GM21529 (cell line): ENCODE measurements at regions not wholly inside any gene's neighbourhood (a gene's known extent, or its start where the extent isn't known, plus 50 kb on each side); places are given as distances from the start of the nearest gene placed in this dataset.
"Not testable (repeated sequence)": the region's sequence is repeated elsewhere in the genome, so short reads cannot be mapped to it uniquely, and the experiment has no call there.

ENCODE experiments used
- ATAC-seq: cut with Tn5 transposase; IDR thresholded peaks from one replicate; pipeline ENCODE4 v1.9.1; 2021; ENCODE audit not compliant: unreplicated experiment

GRCh38 chr16:29330623-29331022, 75.9 kb downstream of the NPIPB11 start:
- ATAC-seq = not testable (repeated sequence)

- ATAC-seq = not testable (repeated sequence)
Measured at GRCh38 chr16:29328528-29328927, 78.0 kb downstream of the NPIPB11 start.

DNA sequence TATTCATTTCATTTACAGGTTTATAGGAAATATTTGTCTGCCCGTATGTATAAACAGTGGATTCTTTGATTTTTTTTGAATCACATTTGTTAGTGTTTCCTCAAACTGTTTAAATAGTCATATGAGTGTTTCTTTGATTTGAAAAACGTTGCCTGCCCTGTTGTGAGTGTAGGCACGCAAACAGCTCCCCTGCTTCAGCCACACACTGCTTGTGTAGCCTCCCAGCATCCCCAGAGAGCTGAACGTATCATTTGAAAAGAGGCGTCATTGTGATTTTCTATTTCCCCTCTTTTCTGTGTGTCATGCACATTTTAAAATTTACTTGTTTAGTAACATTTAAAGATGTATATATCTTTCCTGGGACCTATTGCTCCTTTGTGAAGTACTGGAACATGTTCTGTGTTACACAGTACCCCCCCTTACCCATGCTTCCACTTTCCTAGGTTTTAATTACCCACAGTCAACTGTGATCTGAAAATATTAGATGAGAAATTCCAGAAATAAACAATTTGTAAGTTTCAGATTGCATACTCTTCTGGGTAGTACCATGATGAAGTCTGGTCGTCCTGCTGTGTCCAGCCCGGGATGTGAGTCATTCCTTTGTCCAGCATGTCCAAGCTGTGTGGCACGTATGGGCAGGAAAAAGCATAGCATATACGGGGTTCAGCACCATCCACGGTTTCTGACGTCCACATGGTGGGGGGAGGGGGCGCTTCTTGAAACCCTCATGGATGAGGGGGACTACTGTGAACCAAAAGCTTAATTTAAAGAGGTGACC, 78.7 kb downstream of the NPIPB11 start:
- ATAC-seq = not testable (repeated sequence)

DNA sequence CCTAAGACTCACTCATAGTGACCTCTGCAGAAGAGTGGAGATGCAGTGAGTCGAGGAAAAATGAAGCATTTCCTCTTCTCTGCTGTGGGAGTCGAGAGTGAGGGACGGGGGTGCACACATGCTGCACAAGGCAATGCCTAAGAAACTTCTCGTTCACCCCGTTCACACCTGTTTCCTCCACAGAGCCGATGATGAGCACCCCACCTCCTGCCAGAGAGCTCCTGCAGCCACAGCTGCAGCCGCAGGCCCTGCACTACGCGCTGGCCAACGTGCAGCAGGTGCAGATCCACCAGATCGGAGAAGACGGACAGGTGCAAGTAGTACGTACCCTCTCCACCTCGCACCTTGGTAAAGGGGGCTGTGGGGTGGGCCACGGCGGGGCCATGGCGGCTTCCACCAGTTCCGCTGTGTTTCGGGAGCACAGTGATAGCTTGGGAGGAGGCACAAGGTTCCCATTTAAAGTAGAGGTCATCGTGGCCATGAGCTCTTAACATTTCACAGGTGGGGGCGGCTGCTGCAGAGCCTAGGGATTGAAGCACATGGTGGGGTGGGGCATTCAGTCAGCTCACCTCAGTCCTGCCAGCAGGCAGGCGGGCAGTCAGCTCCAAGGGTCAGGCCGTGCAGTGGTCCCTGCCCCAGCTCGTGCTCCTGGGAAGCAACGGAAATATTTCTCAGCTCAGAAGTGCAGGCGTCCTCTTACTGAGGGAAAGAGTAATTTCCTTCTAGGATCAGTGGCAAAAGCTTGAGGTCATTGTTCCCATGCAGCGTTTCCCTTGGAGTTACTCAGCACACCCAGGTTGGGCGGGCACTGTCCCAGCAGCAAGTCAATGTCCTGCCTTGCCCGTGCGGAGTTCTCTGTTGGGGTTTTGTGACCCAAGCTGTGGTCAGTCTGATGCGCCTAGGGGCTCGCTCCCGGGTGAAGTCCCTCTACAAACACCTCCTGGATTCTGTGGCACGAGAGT, 80.1 kb downstream of the NPIPB11 start:
- not testable (repeated sequence) for ATAC-seq

- not testable (repeated sequence) for ATAC-seq
Measured at GRCh38 chr16:29323725-29324124, 82.8 kb downstream of the NPIPB11 start.

DNA sequence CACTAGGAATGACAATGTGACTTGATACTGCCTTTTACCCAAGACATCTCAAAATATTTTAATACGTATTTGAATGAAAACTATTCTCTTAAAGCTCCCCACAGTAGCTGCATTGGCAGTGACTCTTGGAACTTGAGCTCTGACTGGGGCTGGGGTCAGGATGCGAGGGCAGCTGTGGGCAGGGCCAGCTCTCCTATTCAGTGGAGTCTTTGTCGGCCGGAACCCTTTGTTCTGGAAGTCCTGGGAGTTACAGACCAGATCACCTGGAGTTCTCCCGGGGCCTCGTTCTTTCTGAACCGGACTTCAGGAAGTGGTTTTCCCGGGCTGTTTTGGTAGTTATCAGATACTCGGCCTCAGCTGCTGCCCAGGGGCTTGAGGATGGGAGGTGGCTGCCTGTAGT, 84.9 kb downstream of the NPIPB11 start:
- ATAC-seq = no peak

DNA sequence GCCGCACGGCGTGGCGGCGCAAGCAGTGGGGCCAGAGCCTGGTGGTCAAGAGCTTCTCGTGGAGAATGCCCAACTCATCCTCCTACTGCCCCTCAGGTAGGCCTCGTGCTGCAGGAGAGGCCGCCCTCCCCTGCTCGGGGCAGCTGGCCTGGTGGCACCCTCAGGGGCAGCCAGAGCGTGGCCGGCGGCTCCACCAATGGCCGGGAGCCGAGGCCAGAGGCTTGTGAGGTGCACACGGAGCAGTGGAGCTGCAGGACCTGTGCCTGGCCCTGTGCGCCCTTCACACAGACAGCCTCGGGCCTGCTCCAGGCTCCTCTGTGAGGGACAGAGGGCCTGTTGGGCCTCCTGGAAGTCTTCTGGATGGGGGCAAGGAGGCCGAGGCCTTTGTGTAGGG, 85.5 kb downstream of the NPIPB11 start:
- no peak for ATAC-seq

DNA sequence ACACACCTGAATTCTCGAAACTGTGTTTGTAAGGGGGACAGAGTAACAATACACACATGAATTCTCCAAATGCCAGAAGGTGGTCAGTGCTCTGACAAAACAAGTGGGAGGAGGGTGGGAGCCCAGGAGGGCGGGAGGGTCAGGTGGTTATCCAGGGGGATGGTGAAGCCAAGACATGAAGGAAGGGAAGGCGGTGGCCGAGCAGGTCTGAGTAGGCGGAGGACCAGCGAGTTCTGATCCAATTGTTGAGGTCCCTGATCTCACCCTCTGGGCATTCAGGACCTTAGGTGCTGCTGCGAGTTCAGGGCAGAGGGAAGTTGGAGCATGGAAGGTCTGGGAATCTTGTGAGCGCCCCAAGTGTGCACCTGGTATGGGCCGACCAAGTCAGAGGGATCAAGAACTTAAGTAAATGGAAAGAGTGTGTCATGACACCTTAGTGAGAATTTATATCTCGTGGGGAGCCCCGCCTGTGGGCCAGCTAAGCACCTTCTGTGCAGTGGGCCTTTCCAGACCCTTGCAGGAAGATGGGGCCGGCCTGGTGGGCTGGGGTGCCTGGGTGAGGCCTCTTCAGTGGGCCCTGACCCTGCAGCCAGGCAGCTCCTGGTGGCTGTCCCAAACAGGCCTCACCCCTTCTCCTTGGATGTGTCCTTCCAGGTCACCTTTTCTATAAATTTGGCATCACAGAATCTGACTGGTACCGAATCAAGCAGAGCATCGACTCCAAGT, 86.1 kb downstream of the NPIPB11 start:
- no peak for ATAC-seq

GRCh38 chr16:29319726-29320125, 86.8 kb downstream of the NPIPB11 start:
- no peak for ATAC-seq

DNA sequence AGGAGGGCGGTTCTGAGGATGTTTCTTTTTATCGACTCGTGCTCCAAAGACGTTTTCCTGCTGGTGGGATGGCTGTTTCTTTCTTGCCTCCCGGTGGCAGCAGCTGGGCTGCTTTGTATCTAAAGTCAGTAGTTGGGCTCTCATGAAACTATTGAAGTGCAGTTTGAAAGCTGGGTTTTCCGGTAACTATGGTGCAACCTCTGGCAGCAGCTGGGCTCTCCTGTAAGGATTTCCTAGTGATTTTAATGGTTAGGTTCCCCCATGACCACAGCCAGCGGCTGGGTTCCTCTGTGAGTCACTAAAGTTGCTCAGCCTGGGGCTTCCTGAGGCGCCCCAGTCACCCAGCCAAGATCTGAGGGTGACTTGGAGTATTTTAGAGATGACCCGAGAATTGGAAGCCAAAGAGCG, 87.9 kb downstream of the NPIPB11 start:
- not testable (repeated sequence) for ATAC-seq

DNA sequence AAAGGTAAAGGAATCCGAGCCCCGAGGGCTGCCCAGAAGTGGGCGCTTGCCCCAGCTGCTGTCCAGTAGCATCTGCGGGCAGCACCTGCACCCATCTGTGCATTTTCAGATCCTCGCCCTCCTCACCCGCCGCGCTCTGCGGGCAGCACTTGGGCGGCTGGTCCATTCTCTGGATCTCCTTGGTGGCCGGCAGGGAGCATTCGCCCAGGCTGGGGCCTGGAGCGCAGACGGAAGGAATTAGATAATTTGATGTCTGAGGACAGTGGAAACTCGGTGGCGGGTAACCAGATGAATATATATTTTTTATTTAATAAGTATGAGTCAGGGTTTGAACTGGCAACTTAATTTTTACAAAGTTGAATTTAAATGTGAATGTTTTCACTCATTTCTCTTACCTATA, 88.5 kb downstream of the NPIPB11 start:
- no peak for ATAC-seq

DNA sequence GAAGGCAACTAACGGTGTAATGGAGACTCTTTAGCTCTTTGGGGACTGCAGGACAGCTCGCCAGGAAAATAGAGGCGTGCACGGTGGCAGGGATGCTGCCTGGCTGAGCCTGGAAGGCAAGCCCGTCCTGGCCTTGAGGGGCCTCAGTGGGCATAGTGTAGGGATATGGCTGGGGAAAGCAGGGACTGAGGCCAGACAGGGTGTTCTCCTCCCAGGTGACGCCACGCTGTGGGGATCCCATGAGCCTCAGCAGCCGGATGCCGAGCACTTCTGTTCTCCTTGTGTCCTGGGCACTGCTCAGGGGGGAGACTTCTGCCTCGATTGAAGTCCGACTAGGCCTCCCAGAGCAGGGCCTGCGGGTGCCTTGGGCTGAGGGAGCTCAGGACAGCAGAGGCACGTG, 89.2 kb downstream of the NPIPB11 start:
- ATAC-seq = no peak

- ATAC-seq = no peak
Measured at GRCh38 chr16:29316761-29317183, 89.7 kb downstream of the NPIPB11 start.

GRCh38 chr16:29315916-29316517, 90.5 kb downstream of the NPIPB11 start:
- no peak for ATAC-seq

- ATAC-seq = no peak
Measured at GRCh38 chr16:29315046-29315445, 91.5 kb downstream of the NPIPB11 start.

DNA sequence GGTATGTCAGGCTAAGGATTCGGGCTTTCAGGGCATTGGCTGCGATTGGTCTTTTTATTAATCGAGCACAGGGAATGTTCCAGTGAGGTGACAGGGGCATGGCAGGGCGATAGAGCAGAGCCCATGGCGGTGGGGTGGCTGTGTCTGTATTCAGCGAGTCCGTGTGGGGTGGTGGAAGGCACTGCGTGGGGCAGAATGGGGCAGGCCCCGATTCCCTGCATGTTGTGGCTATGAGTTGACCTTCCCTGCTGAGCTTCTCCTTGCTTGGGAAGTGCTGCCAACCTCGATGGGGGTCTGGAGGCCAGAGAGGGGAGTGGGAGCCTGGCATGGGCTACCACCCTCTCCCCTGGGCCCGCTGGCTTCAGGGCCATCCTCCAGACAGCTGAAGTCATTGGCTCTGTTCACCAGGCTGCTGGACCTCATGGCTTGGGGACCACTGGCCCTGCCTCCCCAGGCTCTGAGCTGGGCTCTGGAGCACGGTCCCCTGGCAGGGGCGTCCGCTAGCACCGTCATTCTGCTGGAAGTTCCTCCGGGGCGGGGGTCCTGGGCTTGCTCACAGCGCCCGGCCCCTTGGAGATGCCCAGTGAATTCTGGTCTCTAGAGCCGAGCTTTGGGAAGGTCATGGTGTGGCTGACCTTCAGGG, 92.1 kb downstream of the NPIPB11 start:
- no peak for ATAC-seq

- no peak for ATAC-seq
Measured at GRCh38 chr16:29313559-29314048, 92.9 kb downstream of the NPIPB11 start.

DNA sequence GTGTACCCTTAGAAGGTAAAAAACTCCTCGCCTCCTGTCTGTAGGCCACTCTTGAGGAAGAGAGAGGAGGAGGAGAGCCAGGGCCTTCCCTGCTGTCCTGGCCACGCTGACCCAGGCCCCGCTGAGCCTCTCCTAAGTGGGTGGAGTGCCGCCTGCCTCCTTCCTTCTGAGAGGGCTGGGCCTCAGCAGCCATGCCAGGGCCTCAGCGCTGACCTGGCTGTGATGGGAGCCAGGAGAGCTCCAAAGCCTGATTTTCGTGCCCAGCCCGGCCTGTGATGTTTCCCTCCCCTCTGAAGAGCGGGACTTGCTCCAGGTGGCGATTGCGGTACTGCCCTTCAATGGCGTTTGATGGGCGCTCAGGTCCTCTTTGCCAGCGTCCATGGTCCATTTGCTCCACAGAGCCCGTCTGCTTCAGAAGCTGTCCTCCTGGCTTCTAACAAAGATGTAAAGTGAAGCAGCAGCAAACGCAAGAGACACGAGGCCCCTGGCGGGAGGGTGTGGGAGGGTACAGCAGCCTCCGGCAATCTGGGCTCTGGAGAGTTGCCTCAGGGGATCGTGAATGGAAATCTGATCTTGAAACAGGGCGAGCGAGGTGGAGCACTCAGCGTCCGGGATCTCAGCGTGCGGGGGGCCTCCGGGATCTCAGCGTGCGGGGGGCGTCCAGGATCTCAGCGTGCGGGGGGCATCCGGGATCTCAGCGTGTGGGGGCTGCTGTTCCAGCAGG, 93.5 kb downstream of the NPIPB11 start:
- no peak for ATAC-seq

GRCh38 chr16:29312345-29312675, 94.2 kb downstream of the NPIPB11 start:
- not testable (repeated sequence) for ATAC-seq
